Gastrocnemius medialis (tissue), 4 donors: ENCODE measurements at regions not wholly inside any gene's neighbourhood (a gene's known extent, or its start where the extent isn't known, plus 50 kb on each side); places are given as distances from the start of the nearest gene placed in this dataset.

Experiments
- ATAC-seq, 2 donors: fragments of 150-250 bp; one replicate each; pipeline ENCODE4 v1.9.1; 2016
- DNase-seq, 2 donors: peaks; one replicate each; pipeline ENCODE4 v3.0.0-alpha.2; 2019
- H3K27ac ChIP-seq, 4 donors: fragments of 200-600 bp; sonication (generic); 1 replicate in 1 of 4; 2 replicates in 3 of 4; pipeline ENCODE4 v1.5.1; 2016 to 2018; ENCODE audit warnings: mild to moderate bottlenecking in 2 of 4, moderate library complexity in 1 of 4
- H3K27me3 ChIP-seq, 3 donors: fragments of 200-600 bp; sonication (generic) in 2 of 3; 1 replicate in 1 of 3; 2 replicates in 2 of 3; pipeline versions ENCODE4 v1.5.1 to v1.6.0; 2016 to 2019; ENCODE audit warnings: mild to moderate bottlenecking in 1 of 3, moderate library complexity in 1 of 3
- H3K36me3 ChIP-seq, 2 donors: fragments of 200-600 bp; sonication (generic) in 1 of 2; one replicate each; pipeline ENCODE4 v1.5.1; 2017 to 2018
- H3K4me1 ChIP-seq, 2 donors: fragments of 200-600 bp; sonication (generic) in 1 of 2; one replicate each; pipeline ENCODE4 v1.5.1; 2016 to 2017; ENCODE audit warnings: mild to moderate bottlenecking in 2 of 2
- H3K4me3 ChIP-seq, 4 donors: fragments of 200-600 bp; sonication (generic) in 3 of 4; 1 replicate in 1 of 4; 2 replicates in 3 of 4; pipeline ENCODE4 v1.5.1; 2016 to 2019; ENCODE audit warnings: mild to moderate bottlenecking in 2 of 4
- H3K9me3 ChIP-seq, 3 donors: fragments of 200-600 bp; sonication (generic) in 2 of 3; 1 replicate in 1 of 3; 2 replicates in 2 of 3; pipeline ENCODE4 v1.5.1; 2016 to 2019
- CTCF ChIP-seq, 5 experiments: fragments of 450-650 bp in 3 of 5; fragments of 200-600 bp in 2 of 5; sonication (generic) in 2 of 5; IDR thresholded peaks in 4 of 5; conservative IDR thresholded peaks in 1 of 5; 1 replicate in 4 of 5; 2 replicates in 1 of 5; pipeline ENCODE4 v1.5.1; 2016 to 2019; ENCODE audit warnings: antibody characterized with exemption in 5 of 5, mild to moderate bottlenecking in 3 of 5, moderate library complexity in 3 of 5
- POLR2A ChIP-seq, 2 donors: fragments of 450-650 bp; IDR thresholded peaks; one replicate each; pipeline ENCODE4 v1.6.1; 2017; ENCODE audit warnings: antibody characterized with exemption in 2 of 2, mild to moderate bottlenecking in 2 of 2, moderate library complexity in 2 of 2
- in situ Hi-C, 4 donors: fragments of 200-750 bp; cut with MboI; loops; one replicate each; pipeline versions ENCODE4 v1.15.0 to v1.8.0; 2017; ENCODE audit warnings: low sequenced_read_pairs in 4 of 4
- intact Hi-C: fragments of 100-400 bp; cut with DNase I; formaldehyde crosslinking; loops from one replicate; pipeline ENCODE4 v1.15.1; 2023; ENCODE audit warnings: low total_unique reads

- ATAC-seq (no peak), DNase-seq (no peak)
- in situ Hi-C loops: loop anchor here in 1 of 4 donors (10.0 kb wide), 1 partner anchor 527 kb away; no protein-coding TSS in a partner anchor
- intact Hi-C loops: no loop called here
- TF ChIP-seq POLR2A (IDR thresholded peaks at IDR 0.05): no peak
- TF ChIP-seq CTCF (IDR thresholded peaks at IDR 0.05 in 4 of 5, conservative IDR thresholded peaks at IDR 0.05 in 1 of 5): no peak
- H3K9me3 ChIP-seq: no peaks in the 10 kb centered on the region
- no peak overlapping the region for H3K4me3 ChIP-seq
- no peaks in the 10 kb centered on the region for H3K27me3 ChIP-seq
- no peaks in the 10 kb centered on the region for H3K4me1 ChIP-seq
- H3K27ac ChIP-seq: no peak overlapping the region
- H3K36me3 ChIP-seq: no peaks in the 10 kb centered on the region
These were observed 216.0 kb downstream of the RAD51AP2 start for GRCh38 chr2:17302281-17302680.

GRCh38 chr2:17301437-17301836 is 216.8 kb downstream of the RAD51AP2 start:
- H3K27me3 ChIP-seq: no peaks in the 10 kb centered on the region
- intact Hi-C loops (no loop called here), in situ Hi-C loops (loop anchor here in 1 of 4 donors (10.0 kb wide), 1 partner anchor 527 kb away; no protein-coding TSS in a partner anchor)
- H3K4me1 ChIP-seq: no peaks in the 10 kb centered on the region
- no peaks in the 10 kb centered on the region for H3K9me3 ChIP-seq
- H3K4me3 ChIP-seq: no peak overlapping the region
- ATAC-seq (no peak), DNase-seq (no peak)
- TF ChIP-seq CTCF (IDR thresholded peaks at IDR 0.05 in 4 of 5, conservative IDR thresholded peaks at IDR 0.05 in 1 of 5) (no peak), POLR2A (IDR thresholded peaks at IDR 0.05) (no peak)
- H3K36me3 ChIP-seq: no peaks in the 10 kb centered on the region
- no peak overlapping the region for H3K27ac ChIP-seq

GRCh38 chr2:17299891-17300540 is 218.2 kb downstream of the RAD51AP2 start:
- TF ChIP-seq CTCF (IDR thresholded peaks at IDR 0.05 in 4 of 5, conservative IDR thresholded peaks at IDR 0.05 in 1 of 5) (no peak), POLR2A (IDR thresholded peaks at IDR 0.05) (no peak)
- no peaks in the 10 kb centered on the region for H3K36me3 ChIP-seq
- no peaks in the 10 kb centered on the region for H3K9me3 ChIP-seq
- no peaks in the 10 kb centered on the region for H3K4me1 ChIP-seq
- in situ Hi-C loops: loop anchor here in 1 of 4 donors (10.0 kb wide), 1 partner anchor 525 kb away; no protein-coding TSS in a partner anchor
- H3K4me3 ChIP-seq: no peak overlapping the region
- ATAC-seq: no peak
- intact Hi-C loops: no loop called here
- DNase-seq: no peak
- no peak overlapping the region for H3K27ac ChIP-seq
- H3K27me3 ChIP-seq: no peaks in the 10 kb centered on the region

- ATAC-seq (no peak), DNase-seq (no peak)
- H3K36me3 ChIP-seq: no peaks in the 10 kb centered on the region
- TF ChIP-seq CTCF (IDR thresholded peaks at IDR 0.05 in 4 of 5, conservative IDR thresholded peaks at IDR 0.05 in 1 of 5) (no peak), POLR2A (IDR thresholded peaks at IDR 0.05) (no peak)
- no peak overlapping the region for H3K4me3 ChIP-seq
- in situ Hi-C loops: no loop called here
- no peaks in the 10 kb centered on the region for H3K9me3 ChIP-seq
- intact Hi-C loops: no loop called here
- H3K27me3 ChIP-seq: no peaks in the 10 kb centered on the region
- H3K4me1 ChIP-seq: no peaks in the 10 kb centered on the region
- no peak overlapping the region for H3K27ac ChIP-seq
These were observed 219.8 kb downstream of the RAD51AP2 start for GRCh38 chr2:17298453-17298852.

- no peak for ATAC-seq
- H3K9me3 ChIP-seq: no peaks in the 10 kb centered on the region
- intact Hi-C loops (no loop called here), in situ Hi-C loops (no loop called here)
- H3K36me3 ChIP-seq: no peaks in the 10 kb centered on the region
- no peaks in the 10 kb centered on the region for H3K4me1 ChIP-seq
- no peaks in the 10 kb centered on the region for H3K27me3 ChIP-seq
- DNase-seq: no peak
- no peak overlapping the region for H3K27ac ChIP-seq
- no peak for TF ChIP-seq CTCF (IDR thresholded peaks at IDR 0.05 in 4 of 5, conservative IDR thresholded peaks at IDR 0.05 in 1 of 5)
- TF ChIP-seq POLR2A (IDR thresholded peaks at IDR 0.05): no peak
- no peak overlapping the region for H3K4me3 ChIP-seq
These were observed 221.6 kb downstream of the RAD51AP2 start for GRCh38 chr2:17296686-17297085.
